ENCODE measurements at regions not wholly inside any gene's neighbourhood (a gene's known extent, or its start where the extent isn't known, plus 50 kb on each side); places are given as distances from the start of the nearest gene placed in this dataset.

GRCh38 chr13:50152224-50152623 lies 137.0 kb downstream of the KCNRG start:
- no peak overlapping the region for H3K27ac ChIP-seq
- no peak for TF ChIP-seq ZFX (IDR thresholded peaks at IDR 0.05; ENCODE audit: borderline replicate concordance)
- TF ChIP-seq, protein P1, sequence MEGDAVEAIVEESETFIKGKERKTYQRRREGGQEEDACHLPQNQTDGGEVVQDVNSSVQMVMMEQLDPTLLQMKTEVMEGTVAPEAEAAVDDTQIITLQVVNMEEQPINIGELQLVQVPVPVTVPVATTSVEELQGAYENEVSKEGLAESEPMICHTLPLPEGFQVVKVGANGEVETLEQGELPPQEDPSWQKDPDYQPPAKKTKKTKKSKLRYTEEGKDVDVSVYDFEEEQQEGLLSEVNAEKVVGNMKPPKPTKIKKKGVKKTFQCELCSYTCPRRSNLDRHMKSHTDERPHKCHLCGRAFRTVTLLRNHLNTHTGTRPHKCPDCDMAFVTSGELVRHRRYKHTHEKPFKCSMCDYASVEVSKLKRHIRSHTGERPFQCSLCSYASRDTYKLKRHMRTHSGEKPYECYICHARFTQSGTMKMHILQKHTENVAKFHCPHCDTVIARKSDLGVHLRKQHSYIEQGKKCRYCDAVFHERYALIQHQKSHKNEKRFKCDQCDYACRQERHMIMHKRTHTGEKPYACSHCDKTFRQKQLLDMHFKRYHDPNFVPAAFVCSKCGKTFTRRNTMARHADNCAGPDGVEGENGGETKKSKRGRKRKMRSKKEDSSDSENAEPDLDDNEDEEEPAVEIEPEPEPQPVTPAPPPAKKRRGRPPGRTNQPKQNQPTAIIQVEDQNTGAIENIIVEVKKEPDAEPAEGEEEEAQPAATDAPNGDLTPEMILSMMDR (IDR thresholded peaks at IDR 0.05), result no peak

DNA sequence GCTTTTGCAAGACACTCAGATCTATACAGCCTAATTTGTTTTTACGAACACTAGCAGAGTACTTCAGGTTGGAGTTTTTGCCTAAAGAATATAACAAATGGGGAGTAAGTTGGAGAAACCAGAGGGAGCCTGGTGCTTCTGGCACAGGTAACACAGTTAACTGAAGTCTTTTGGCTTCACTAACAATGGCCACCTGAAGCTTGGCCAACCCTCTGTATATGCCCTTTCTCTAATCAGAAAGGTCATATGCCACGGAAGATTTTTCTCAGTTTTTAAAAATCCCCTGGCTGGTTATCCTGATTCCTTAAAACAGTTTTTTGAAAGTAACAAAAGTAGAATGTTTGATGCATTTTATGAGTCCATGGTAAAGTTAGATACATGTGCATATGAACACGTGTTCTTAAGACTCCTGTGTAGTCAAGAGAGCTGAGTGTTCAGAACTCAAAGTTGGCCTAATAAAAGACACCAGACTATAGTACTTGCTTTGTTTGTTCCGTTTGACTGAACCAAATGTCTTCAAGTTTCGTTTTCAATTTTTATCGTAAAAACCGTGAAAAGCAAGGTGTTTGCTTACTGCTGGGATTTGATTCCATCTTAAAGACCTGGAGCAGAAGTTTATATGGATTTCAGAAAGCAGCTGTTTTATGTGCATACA lies 137.5 kb downstream of the KCNRG start:
- no peak overlapping the region for H3K27ac ChIP-seq
- TF ChIP-seq ZFX (IDR thresholded peaks at IDR 0.05; ENCODE audit: borderline replicate concordance), result no peak
- TF ChIP-seq, protein P1 (IDR thresholded peaks at IDR 0.05), result no peak

- TF ChIP-seq, protein P1 (IDR thresholded peaks at IDR 0.05), result no peak
- no peak for TF ChIP-seq ZFX (IDR thresholded peaks at IDR 0.05; ENCODE audit: borderline replicate concordance)
- H3K27ac ChIP-seq, result no peak overlapping the region
Measured at GRCh38 chr13:50153401-50153800, 138.2 kb downstream of the KCNRG start.

GRCh38 chr13:50153876-50154275 lies 138.6 kb downstream of the KCNRG start:
- H3K27ac ChIP-seq, result no peak overlapping the region
- TF ChIP-seq, protein P1 (IDR thresholded peaks at IDR 0.05), result no peak
- TF ChIP-seq ZFX (IDR thresholded peaks at IDR 0.05; ENCODE audit: borderline replicate concordance), result no peak

DNA sequence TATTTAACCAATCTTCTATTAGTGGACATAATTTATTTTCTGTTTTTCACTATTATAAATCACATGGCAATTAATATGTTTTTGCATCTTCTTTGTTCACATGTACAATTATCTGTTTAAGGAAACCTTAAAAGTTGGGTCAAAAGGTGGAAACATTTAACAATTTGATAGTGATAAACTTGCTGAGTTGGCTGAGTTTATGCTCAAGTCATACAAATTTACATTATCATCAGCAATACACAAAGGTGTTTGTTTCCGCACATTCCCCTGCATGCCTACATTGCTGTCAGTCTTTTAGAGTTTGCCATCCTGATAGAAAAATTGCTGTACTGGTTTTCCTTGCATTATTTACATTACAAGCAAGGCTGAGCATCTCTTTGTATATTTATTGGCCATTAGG lies 139.5 kb downstream of the KCNRG start:
- TF ChIP-seq ZFX (IDR thresholded peaks at IDR 0.05; ENCODE audit: borderline replicate concordance), result no peak
- TF ChIP-seq, protein P1 (IDR thresholded peaks at IDR 0.05), result no peak
- no peak overlapping the region for H3K27ac ChIP-seq

DNA sequence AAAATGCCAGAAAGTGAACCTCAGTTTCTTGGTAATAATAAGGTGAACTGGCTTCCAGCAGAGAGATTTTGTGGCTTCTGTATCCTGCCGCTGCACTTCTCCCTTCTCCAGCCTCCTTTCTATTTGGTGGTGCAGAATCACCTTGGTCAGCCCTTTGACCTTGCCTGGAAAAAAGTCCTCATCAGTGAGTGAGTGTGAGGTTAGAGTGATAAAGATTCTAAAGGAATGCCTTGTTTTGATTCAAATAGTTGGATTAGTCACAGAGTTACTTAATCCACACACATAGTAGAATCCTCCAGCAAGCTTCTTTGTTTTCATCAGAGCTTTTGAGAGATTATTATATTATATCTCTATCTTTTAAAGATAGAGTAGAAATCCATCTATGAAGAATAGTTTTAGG lies 140.9 kb downstream of the KCNRG start:
- no peak overlapping the region for H3K27ac ChIP-seq

GRCh38 chr13:50156561-50157127 lies 141.4 kb downstream of the KCNRG start:
- no peak overlapping the region for H3K27ac ChIP-seq
- TF ChIP-seq ZFX (IDR thresholded peaks at IDR 0.05; ENCODE audit: borderline replicate concordance), result no peak
- TF ChIP-seq, protein P1 (IDR thresholded peaks at IDR 0.05), result no peak

More for the DNA sequence above, 140.9 kb downstream of the KCNRG start:
- no peak for TF ChIP-seq ZFX (IDR thresholded peaks at IDR 0.05; ENCODE audit: borderline replicate concordance)
- TF ChIP-seq, protein P1 (IDR thresholded peaks at IDR 0.05), result no peak
